ENCODE measurements at regions not wholly inside any gene's neighbourhood (a gene's known extent, or its start where the extent isn't known, plus 50 kb on each side); places are given as distances from the start of the nearest gene placed in this dataset.
"Not testable (repeated sequence)": the region's sequence is repeated elsewhere in the genome, so short reads cannot be mapped to it uniquely, and the experiment has no call there.

GRCh38 chr10:123272171-123272570 is 118.0 kb downstream of the BUB3 start:
- ChIA-PET CTCF (interaction anchor here (0.5 kb wide), 1 partner anchor 252 kb away, joined by 3 read pairs; no protein-coding TSS in a partner anchor), POLR2A (no interaction called here)
- Mint-ChIP-seq H3K9me3 (no peaks in the 10 kb centered on the region), H3K27ac (no peak overlapping the region), H3K27me3 (peaks cover 12% of the 10 kb centered on the region), H3K36me3 (peaks cover 4% of the 10 kb centered on the region), H3K4me1 (ENCODE audit: low read depth) (no peaks in the 10 kb centered on the region), H3K4me3 (no peak overlapping the region)
- intact Hi-C loops (cut with micrococcal nuclease) = no loop called here
- DNase-seq = no peak

DNA sequence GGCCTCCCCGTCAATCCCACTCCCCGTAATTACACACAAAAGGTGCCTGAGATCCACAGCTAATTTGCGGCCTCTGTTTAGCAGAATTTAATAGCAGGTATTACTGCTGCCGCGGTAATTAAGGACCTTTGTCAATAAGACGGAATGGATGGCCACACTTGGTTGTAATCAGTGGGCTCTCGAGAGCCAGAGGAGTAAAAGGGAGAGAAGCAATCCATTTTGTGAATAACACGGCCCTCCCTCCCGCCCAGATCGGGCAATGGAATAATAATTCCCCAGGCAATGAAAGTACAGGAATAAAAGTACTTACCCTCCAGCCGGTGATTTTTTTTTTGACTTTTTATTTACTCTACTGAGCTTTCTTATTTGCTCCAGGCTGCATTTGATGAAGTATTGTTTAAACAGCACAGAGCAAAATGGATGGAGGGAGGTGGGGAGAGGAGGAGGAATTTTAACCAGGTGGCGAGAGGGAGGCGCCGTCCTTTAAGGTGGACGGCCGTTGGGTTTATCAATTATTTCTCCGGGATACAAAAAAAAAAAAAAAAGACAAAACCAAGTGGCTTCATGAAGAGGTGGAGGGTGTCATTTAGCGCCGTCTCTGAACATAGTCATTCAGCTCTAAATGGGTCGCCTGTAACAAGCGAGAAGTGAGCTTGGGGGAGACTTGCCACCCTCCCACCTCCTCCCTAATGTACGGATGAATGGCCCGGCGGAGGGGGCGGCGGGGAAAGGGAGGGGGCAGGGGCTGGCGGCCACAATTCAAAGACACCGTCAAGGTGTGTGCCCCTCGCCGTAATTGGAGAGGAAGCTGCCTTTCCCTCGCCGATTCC is 120.3 kb downstream of the BUB3 start:
- ChIA-PET CTCF (interaction anchor here (0.6 kb wide), 1 partner anchor 1129 kb away, joined by 3 read pairs; no protein-coding TSS in a partner anchor), POLR2A (interaction anchor here (0.8 kb wide), 1 partner anchor 17 kb away, joined by 3 read pairs; no protein-coding TSS in a partner anchor)
- DNase-seq = no peak
- intact Hi-C loops (cut with micrococcal nuclease) = no loop called here
- Mint-ChIP-seq H3K27ac (no peak overlapping the region), H3K4me1 (ENCODE audit: low read depth) (no peaks in the 10 kb centered on the region), H3K36me3 (peaks cover 4% of the 10 kb centered on the region), H3K4me3 (no peak overlapping the region), H3K9me3 (no peaks in the 10 kb centered on the region), H3K27me3 (peaks cover 10% of the 10 kb centered on the region)

GRCh38 chr10:123275136-123275564 is 120.9 kb downstream of the BUB3 start:
- no peaks in the 10 kb centered on the region for H3K4me1 Mint-ChIP-seq (ENCODE audit: low read depth)
- POLR2A ChIA-PET = no interaction called here
- H3K27ac Mint-ChIP-seq = no peak overlapping the region
- intact Hi-C loops (cut with micrococcal nuclease) = no loop called here
- H3K9me3 Mint-ChIP-seq = no peaks in the 10 kb centered on the region
- H3K4me3 Mint-ChIP-seq = no peak overlapping the region
- DNase-seq = no peak
- peaks cover 4% of the 10 kb centered on the region for H3K36me3 Mint-ChIP-seq
- CTCF ChIA-PET = no interaction called here
- peaks cover 10% of the 10 kb centered on the region for H3K27me3 Mint-ChIP-seq

- no peaks in the 10 kb centered on the region for H3K4me1 Mint-ChIP-seq (ENCODE audit: low read depth)
- H3K9me3 Mint-ChIP-seq = no peaks in the 10 kb centered on the region
- ChIA-PET CTCF (no interaction called here), POLR2A (no interaction called here)
- no peak overlapping the region for H3K27ac Mint-ChIP-seq
- DNase-seq = no peak
- no peak overlapping the region for H3K4me3 Mint-ChIP-seq
- intact Hi-C loops (cut with micrococcal nuclease) = no loop called here
- peaks cover 6% of the 10 kb centered on the region for H3K27me3 Mint-ChIP-seq
- H3K36me3 Mint-ChIP-seq = peaks cover 4% of the 10 kb centered on the region
These were observed 124.2 kb downstream of the BUB3 start for GRCh38 chr10:123278445-123278844.

DNA sequence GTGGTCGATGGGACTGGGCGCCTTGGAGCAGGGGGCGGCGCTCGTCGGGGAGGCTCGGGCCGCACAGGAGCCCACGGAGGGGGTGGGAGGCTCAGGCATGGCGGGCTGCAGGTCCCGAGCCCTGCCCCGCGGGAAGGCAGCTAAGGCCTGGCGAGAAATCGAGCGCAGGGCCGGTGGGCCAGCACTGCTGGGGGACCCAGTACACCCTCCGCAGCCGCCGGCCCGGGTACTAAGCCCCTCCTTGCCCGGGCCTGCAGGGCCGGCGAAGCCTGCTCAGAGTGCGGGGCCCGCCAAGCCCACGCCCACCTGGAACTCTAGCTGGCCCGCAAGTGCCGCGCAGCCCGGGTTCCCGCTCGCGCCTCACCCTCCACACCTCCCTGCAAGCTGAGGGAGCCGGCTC is 129.2 kb downstream of the BUB3 start:
- peaks cover 18% of the 10 kb centered on the region for H3K4me1 Mint-ChIP-seq (ENCODE audit: low read depth)
- H3K27ac Mint-ChIP-seq; H3K27me3 Mint-ChIP-seq; H3K4me3 Mint-ChIP-seq; H3K9me3 Mint-ChIP-seq; H3K36me3 Mint-ChIP-seq; DNase-seq; POLR2A ChIA-PET; intact Hi-C loops (cut with micrococcal nuclease); CTCF ChIA-PET: not testable (repeated sequence)

GRCh38 chr10:123284022-123284421 is 129.8 kb downstream of the BUB3 start:
- DNase-seq = no peak
- Mint-ChIP-seq H3K27ac (no peak overlapping the region), H3K36me3 (peaks cover 6% of the 10 kb centered on the region), H3K4me3 (no peak overlapping the region), H3K27me3 (peaks cover 5% of the 10 kb centered on the region), H3K9me3 (peaks cover 7% of the 10 kb centered on the region), H3K4me1 (ENCODE audit: low read depth) (peaks cover 20% of the 10 kb centered on the region)
- intact Hi-C loops (cut with micrococcal nuclease) = no loop called here
- ChIA-PET POLR2A (no interaction called here), CTCF (no interaction called here)

DNA sequence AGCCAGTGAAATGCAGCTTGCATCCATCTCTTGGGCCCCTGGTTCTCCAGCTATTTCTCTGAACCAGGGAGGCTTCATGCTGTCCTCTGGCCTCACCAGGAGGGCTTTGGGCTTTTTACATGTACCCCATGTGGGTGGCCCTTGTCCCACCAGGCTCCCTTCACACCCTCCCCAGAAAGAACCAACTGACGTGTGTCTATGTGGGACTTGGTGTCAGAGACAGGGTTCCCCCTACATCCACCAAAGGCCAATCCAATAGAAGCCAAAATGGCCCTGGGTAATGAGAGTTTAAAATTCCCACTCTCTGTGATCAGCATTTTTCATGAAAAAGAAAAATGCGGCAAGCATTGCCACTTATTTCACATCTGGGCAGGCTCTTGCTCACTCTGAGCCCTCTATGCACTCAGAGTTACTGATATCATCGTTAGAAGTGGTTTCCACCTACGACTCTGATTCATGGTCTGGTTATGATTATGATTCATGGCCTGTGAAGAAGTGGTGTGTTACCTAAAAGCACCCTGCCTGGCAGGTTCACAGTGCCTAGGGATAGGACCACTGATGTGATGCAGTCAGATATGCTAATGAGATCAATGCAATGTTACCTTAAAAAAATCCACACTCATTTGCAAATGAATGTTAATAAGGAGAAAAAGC is 133.5 kb downstream of the BUB3 start:
- Mint-ChIP-seq H3K27me3 (peaks cover 8% of the 10 kb centered on the region), H3K27ac (peak overlapping the region; percentile 54), H3K9me3 (peaks cover 15% of the 10 kb centered on the region), H3K4me3 (no peak overlapping the region), H3K36me3 (peaks cover 13% of the 10 kb centered on the region), H3K4me1 (ENCODE audit: low read depth) (peaks cover 20% of the 10 kb centered on the region)
- ChIA-PET CTCF (no interaction called here), POLR2A (interaction anchor here (1.2 kb wide), 1 partner anchor 134 kb away, joined by 3 read pairs; the partner anchor contains the start of gene BUB3)
- intact Hi-C loops (cut with micrococcal nuclease) = loop anchor here (1.0 to 2.0 kb wide), 3 partner anchors 45 to 407 kb away; partner anchors contain the start of gene BUB3
- DNase-seq = peak; percentile 69

DNA sequence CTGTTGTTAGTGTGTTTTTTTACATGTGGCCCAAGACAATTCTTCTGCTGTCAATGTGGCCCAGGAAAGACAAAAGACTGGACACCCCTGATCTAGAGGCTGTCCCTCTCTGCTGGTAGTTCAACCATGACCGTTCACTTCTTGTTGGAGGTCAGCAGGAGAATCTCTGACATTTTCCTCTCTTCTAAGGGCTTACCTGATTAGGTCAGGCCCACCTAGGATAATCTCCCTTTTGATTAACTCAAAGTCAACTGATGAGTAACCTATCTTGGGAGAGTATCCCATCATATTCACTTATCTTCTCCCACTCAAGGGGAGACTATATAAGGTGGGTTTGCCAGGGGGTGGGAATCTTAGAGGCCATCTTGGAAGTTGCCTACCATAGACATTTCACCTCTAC is 135.2 kb downstream of the BUB3 start:
- H3K27me3 Mint-ChIP-seq = peaks cover 8% of the 10 kb centered on the region
- intact Hi-C loops (cut with micrococcal nuclease) = loop anchor here (2.0 kb wide), 1 partner anchor 409 kb away; no protein-coding TSS in a partner anchor
- peaks cover 15% of the 10 kb centered on the region for H3K9me3 Mint-ChIP-seq
- H3K4me1 Mint-ChIP-seq (ENCODE audit: low read depth) = peaks cover 20% of the 10 kb centered on the region
- ChIA-PET CTCF (no interaction called here), POLR2A (no interaction called here)
- H3K27ac Mint-ChIP-seq = no peak overlapping the region
- no peak overlapping the region for H3K4me3 Mint-ChIP-seq
- DNase-seq = no peak
- H3K36me3 Mint-ChIP-seq = peaks cover 13% of the 10 kb centered on the region

DNA sequence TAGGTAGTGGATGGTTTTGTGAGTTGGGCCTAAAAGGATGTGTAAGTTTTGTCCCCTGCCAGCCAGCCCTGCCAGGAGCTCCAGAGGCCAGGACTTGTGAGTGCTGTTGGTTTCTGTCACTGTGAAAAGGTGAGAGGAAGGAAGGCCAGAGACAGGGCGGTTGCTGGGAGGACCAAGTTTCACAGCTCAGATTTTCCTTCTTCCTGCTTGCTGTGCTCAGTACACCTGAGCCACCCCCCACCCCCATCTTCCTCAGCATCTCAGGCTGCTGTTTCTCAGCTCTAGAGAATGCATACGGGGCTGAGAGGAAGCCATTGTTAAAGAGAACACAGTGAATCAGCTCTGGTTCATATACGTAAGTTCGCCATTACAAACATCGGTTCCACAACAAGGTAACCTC is 139.9 kb downstream of the BUB3 start:
- Mint-ChIP-seq H3K27ac (no peak overlapping the region), H3K36me3 (peaks cover 7% of the 10 kb centered on the region), H3K27me3 (peaks cover 3% of the 10 kb centered on the region), H3K4me1 (ENCODE audit: low read depth) (no peaks in the 10 kb centered on the region), H3K9me3 (peaks cover 8% of the 10 kb centered on the region), H3K4me3 (no peak overlapping the region)
- intact Hi-C loops (cut with micrococcal nuclease) = no loop called here
- CTCF ChIA-PET = no interaction called here
- no peak for DNase-seq
- POLR2A ChIA-PET = no interaction called here

GRCh38 chr10:123294886-123295285 is 140.7 kb downstream of the BUB3 start:
- ChIA-PET CTCF (no interaction called here), POLR2A (no interaction called here)
- Mint-ChIP-seq H3K4me1 (ENCODE audit: low read depth) (no peaks in the 10 kb centered on the region), H3K27ac (no peak overlapping the region), H3K27me3 (peaks cover 3% of the 10 kb centered on the region), H3K9me3 (peaks cover 7% of the 10 kb centered on the region), H3K4me3 (no peak overlapping the region), H3K36me3 (peaks cover 6% of the 10 kb centered on the region)
- no peak for DNase-seq
- intact Hi-C loops (cut with micrococcal nuclease) = no loop called here

- H3K36me3 Mint-ChIP-seq = no peaks in the 10 kb centered on the region
- ChIA-PET CTCF (no interaction called here), POLR2A (no interaction called here)
- H3K4me1 Mint-ChIP-seq (ENCODE audit: low read depth) = no peaks in the 10 kb centered on the region
- no peaks in the 10 kb centered on the region for H3K9me3 Mint-ChIP-seq
- H3K4me3 Mint-ChIP-seq = no peak overlapping the region
- no peak overlapping the region for H3K27ac Mint-ChIP-seq
- intact Hi-C loops (cut with micrococcal nuclease) = no loop called here
- peaks cover 3% of the 10 kb centered on the region for H3K27me3 Mint-ChIP-seq
- no peak for DNase-seq
These were observed 141.4 kb downstream of the BUB3 start for GRCh38 chr10:123295644-123296043.

DNA sequence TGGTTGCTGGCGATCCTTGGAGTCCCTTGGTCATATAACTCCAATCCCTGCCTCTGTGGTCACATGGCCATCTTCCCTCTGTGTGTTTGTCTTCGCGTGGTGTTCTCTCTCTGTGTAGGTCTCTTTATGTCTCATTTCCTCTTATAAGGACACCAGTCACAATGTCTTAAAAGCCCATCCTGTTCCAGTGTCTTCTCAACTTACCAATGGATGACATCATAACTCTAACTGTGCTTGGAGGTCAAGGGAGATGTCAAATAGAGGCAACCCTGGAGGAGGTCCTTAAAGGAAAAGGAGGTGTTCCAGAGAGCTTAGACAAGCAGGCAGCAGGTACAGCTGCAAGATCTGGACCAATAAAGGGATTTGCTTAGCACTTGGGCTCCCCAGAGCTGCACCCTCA is 143.0 kb downstream of the BUB3 start:
- no peaks in the 10 kb centered on the region for H3K36me3 Mint-ChIP-seq
- no peaks in the 10 kb centered on the region for H3K4me1 Mint-ChIP-seq (ENCODE audit: low read depth)
- ChIA-PET POLR2A (no interaction called here), CTCF (no interaction called here)
- no peak overlapping the region for H3K4me3 Mint-ChIP-seq
- no peaks in the 10 kb centered on the region for H3K27me3 Mint-ChIP-seq
- intact Hi-C loops (cut with micrococcal nuclease) = no loop called here
- H3K9me3 Mint-ChIP-seq = no peaks in the 10 kb centered on the region
- H3K27ac Mint-ChIP-seq = no peak overlapping the region
- DNase-seq = no peak

DNA sequence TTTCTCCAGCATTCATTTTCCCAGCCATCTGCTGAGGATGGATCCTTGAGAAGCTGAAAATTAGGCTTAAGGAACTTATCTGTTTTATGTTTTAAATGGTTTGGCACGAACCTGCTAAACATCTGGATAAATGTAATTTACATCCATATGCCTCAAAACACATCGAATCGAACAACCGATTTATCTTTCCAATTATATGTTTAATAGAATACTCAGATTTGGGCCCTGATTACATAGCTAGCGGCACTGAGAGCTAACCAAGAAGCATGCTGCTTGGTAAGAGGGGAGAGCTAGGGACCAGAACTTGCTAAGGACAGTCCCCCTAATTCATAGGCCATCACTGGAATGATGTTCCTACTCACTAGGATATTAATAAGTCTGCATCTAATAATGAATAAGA is 144.4 kb downstream of the BUB3 start:
- ChIA-PET CTCF (no interaction called here), POLR2A (no interaction called here)
- intact Hi-C loops (cut with micrococcal nuclease) = no loop called here
- H3K27me3 Mint-ChIP-seq = no peaks in the 10 kb centered on the region
- H3K27ac Mint-ChIP-seq = no peak overlapping the region
- no peak for DNase-seq
- H3K4me3 Mint-ChIP-seq = no peak overlapping the region
- no peaks in the 10 kb centered on the region for H3K4me1 Mint-ChIP-seq (ENCODE audit: low read depth)
- H3K9me3 Mint-ChIP-seq = no peaks in the 10 kb centered on the region
- no peaks in the 10 kb centered on the region for H3K36me3 Mint-ChIP-seq
